ENCODE measurements at regions not wholly inside any gene's neighbourhood (a gene's known extent, or its start where the extent isn't known, plus 50 kb on each side); places are given as distances from the start of the nearest gene placed in this dataset.

GRCh38 chr2:198807131-198807530 is 650.6 kb downstream of the SATB2 start:
- no peak for TF ChIP-seq CTCF (IDR thresholded peaks at IDR 0.05)
- DNase-seq (ENCODE audit: low spot score) = no peak
- Histone ChIP-seq H3K4me3 (no peak overlapping the region), H3K27ac (no peak overlapping the region)

- Histone ChIP-seq H3K4me3 (no peak overlapping the region), H3K27ac (no peak overlapping the region)
- DNase-seq (ENCODE audit: low spot score) = no peak
- no peak for TF ChIP-seq CTCF (IDR thresholded peaks at IDR 0.05)
These were observed 662.3 kb downstream of the SATB2 start for GRCh38 chr2:198795419-198795818.

- Histone ChIP-seq H3K27ac (no peak overlapping the region), H3K4me3 (no peak overlapping the region)
- no peak for TF ChIP-seq CTCF (IDR thresholded peaks at IDR 0.05)
- DNase-seq (ENCODE audit: low spot score) = no peak
These were observed 666.1 kb downstream of the SATB2 start for GRCh38 chr2:198791623-198792022.

DNA sequence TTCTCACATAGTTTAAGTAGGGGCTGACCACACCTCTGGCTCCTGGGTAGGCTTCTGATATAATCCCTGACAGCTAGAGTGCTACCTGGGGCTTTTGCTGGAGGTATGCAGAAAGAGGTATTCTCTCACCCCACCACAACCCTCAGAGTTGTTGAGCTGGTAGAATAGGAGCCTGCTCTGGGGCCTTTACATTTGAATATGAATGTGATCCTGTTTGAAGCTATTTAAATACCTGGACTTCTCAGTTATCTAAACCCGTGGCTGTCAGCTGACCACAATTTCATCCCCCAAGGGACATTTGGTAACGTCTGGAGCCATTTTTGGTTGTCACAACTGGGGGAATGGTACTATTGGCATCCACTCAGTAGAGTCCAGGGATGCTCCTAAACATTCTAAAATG is 669.1 kb downstream of the SATB2 start:
- Histone ChIP-seq H3K27ac (no peak overlapping the region), H3K4me3 (no peak overlapping the region)
- no peak for DNase-seq (ENCODE audit: low spot score)
- TF ChIP-seq CTCF (IDR thresholded peaks at IDR 0.05) = no peak

GRCh38 chr2:198782734-198783133 is 675.0 kb downstream of the SATB2 start:
- H3K4me3 ChIP-seq = no peak overlapping the region
- DNase-seq (ENCODE audit: low spot score) = no peak
- no peak for TF ChIP-seq CTCF (IDR thresholded peaks at IDR 0.05)
- no peak overlapping the region for H3K27ac ChIP-seq

DNA sequence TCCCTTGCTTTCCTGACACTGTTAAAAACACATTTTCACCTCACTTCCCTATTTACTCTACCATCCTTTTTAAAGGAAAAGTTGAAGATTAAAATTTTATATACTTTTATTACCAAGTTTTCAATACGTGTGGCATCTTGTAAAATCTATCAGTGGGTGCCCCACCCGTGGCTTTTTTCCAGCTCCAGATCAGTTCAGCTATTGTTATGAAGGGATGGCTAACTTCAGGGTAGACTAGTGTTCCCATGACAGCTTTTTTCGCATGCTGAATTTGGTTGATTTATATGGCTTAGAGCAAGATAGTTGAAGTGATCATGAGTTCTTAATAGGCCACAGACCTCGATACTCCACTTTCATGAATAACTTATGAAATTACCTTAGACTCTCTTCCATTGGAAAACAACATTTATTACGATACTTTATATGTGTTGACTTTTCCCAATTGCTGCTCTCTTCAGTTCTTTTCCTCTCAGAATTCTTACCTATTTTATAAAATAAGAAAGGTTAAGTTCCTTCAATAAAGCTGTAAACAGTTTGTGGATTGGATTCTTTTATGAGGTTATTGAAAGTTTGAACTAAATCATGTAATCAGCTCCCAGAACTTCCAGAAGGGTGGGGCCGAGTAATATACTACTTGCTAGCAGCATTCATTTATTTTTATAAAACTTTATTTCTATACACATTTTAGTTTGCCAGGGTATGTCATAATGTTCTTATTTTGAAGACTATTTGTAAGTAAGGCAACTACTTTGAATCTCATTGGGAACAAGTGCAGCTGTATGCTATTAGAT is 680.9 kb downstream of the SATB2 start:
- H3K4me3 ChIP-seq = no peak overlapping the region
- TF ChIP-seq CTCF (IDR thresholded peaks at IDR 0.05) = no peak
- DNase-seq (ENCODE audit: low spot score) = no peak
- no peak overlapping the region for H3K27ac ChIP-seq

GRCh38 chr2:198775737-198776136 is 682.0 kb downstream of the SATB2 start:
- no peak for TF ChIP-seq CTCF (IDR thresholded peaks at IDR 0.05)
- H3K27ac ChIP-seq = no peak overlapping the region
- no peak overlapping the region for H3K4me3 ChIP-seq
- no peak for DNase-seq (ENCODE audit: low spot score)
